Lower leg skin (tissue), 4 donors: ENCODE measurements at regions not wholly inside any gene's neighbourhood (a gene's known extent, or its start where the extent isn't known, plus 50 kb on each side); places are given as distances from the start of the nearest gene placed in this dataset.

Experiments used
- DNase-seq, 2 donors: peaks; one replicate each; pipeline ENCODE4 v3.0.0-alpha.2; 2019; ENCODE audit warnings: low spot score in 2 of 2
- H3K4me3 ChIP-seq: fragments of 200-600 bp; sonication (generic); 2 replicates; pipeline ENCODE4 v1.5.1; 2017; ENCODE audit warnings: mild to moderate bottlenecking, low read depth; ENCODE audit not compliant: poor library complexity, severe bottlenecking
- CTCF ChIP-seq, 3 donors: fragments of 450-650 bp; IDR thresholded peaks; one replicate each; pipeline ENCODE4 v1.5.1; 2016; ENCODE audit warnings: antibody characterized with exemption in 3 of 3, mild to moderate bottlenecking in 3 of 3, moderate library complexity in 2 of 3
- POLR2A ChIP-seq, 2 donors: fragments of 450-650 bp; IDR thresholded peaks; one replicate each; pipeline ENCODE4 v1.6.1; 2016 to 2017; ENCODE audit warnings: antibody characterized with exemption in 2 of 2, mild to moderate bottlenecking in 1 of 2, moderate library complexity in 1 of 2
- WGBS, 2 donors: methylation state at CpG; one replicate each; pipeline ENCODE4 v1.1.5; 2018; 5-methylcytosine and 5-hydroxymethylcytosine counted together
- intact Hi-C: fragments of 100-400 bp; cut with DNase I; formaldehyde crosslinking; loops from one replicate; pipeline ENCODE4 v1.15.0; 2023; ENCODE audit warnings: low total_unique reads

DNA sequence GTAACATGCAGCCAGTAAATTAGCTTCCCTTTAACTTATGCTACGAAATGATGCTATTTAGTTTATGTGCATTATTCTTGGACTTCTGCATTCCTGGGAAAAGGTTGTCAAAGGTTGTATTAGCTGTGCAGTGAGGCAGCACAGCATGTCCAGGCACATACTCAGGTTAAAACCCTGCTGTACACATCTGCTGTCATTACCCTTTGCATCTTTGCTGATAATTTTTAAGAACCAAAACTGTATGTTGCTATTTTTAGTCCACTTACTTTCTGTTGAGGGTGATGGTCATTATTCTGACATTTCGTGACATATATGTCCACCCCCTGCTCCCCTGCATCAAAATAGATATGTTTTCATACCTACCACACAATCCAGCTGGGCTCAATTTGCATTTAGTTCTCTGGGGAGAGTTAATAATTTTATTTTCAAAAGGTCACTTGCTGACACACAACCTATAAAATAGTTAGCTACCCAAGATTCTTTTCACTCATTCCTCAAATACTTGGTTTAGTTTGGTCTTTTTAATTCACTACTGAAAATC, 142.5 kb upstream of the SPACA1 start:
- DNase-seq: no peak
- H3K4me3 ChIP-seq: no peak overlapping the region
- WGBS, 2 donors: 61 to 84% methylated on average over 2 of the region's 2 CpGs
- intact Hi-C loops: no loop called here
- TF ChIP-seq POLR2A (IDR thresholded peaks at IDR 0.05) (no peak), CTCF (IDR thresholded peaks at IDR 0.05) (no peak)

GRCh38 chr6:87904011-87904410, 143.6 kb upstream of the SPACA1 start:
- H3K4me3 ChIP-seq: no peak overlapping the region
- no peak for DNase-seq
- TF ChIP-seq POLR2A (IDR thresholded peaks at IDR 0.05) (no peak), CTCF (IDR thresholded peaks at IDR 0.05) (no peak)
- intact Hi-C loops: no loop called here

- DNase-seq: no peak
- WGBS, 2 donors: 83 to 84% methylated on average over 12 of the region's 12 CpGs
- TF ChIP-seq CTCF (IDR thresholded peaks at IDR 0.05): no peak
- TF ChIP-seq POLR2A (IDR thresholded peaks at IDR 0.05): no peak
- H3K4me3 ChIP-seq: no peak overlapping the region
- intact Hi-C loops: no loop called here
Measured at GRCh38 chr6:87903323-87903722, 144.3 kb upstream of the SPACA1 start.

DNA sequence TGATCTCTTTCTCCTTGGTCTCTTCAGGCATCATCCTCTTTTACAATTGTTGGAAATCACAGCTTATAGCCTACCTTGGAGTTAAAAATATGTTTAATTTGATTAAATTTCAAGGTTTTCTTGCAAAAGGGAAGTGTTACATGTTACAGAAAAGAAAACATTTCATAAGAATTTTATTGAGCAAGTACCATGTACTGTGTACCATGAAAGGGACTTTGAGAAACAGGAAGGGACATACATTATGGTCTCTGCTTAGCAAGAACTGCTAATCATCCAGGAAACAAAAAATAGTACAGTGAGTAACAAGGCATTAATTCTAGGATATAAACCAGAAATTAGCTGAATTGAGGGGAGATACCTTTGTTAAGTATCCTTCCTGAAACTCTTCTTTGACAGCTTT, 145.3 kb upstream of the SPACA1 start:
- intact Hi-C loops: no loop called here
- DNase-seq: no peak
- TF ChIP-seq POLR2A (IDR thresholded peaks at IDR 0.05): no peak
- no peak for TF ChIP-seq CTCF (IDR thresholded peaks at IDR 0.05)
- no peak overlapping the region for H3K4me3 ChIP-seq

- H3K4me3 ChIP-seq: no peak overlapping the region
- no peak for TF ChIP-seq CTCF (IDR thresholded peaks at IDR 0.05)
- no peak for TF ChIP-seq POLR2A (IDR thresholded peaks at IDR 0.05)
- no peak for DNase-seq
- WGBS, 2 donors: 71 to 74% methylated on average over 1 of the region's 1 CpG
- intact Hi-C loops: no loop called here
Measured at GRCh38 chr6:87901613-87902012, 146.0 kb upstream of the SPACA1 start.

DNA sequence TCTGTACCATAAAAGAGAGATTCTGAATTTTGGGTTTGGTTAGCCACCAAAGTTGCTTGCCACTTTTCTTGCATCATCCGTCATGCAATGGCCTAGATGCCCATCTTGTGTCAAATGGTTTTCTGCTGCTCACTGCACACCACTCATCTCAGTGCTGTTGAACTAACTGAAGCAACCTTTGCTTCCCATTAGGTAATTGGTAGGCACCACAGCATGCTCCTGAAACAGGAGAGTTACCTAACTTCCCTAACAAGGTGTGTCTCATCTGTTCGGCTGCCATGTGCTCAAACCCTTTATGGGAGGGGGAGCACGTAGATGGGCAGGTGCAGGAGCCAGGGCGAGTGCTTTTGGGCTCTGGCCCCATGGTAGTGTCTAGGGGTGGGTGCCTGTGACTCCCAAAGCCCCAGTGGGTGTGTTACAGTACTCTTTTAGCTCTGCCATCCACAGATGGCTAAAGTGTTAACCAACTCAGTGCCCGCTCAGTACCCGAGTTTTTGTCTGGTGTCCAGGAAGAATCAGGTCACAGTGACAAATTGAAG, 147.4 kb upstream of the SPACA1 start:
- no peak for DNase-seq
- WGBS, 2 donors: 87 to 90% methylated on average over 6 of the region's 6 CpGs
- intact Hi-C loops: no loop called here
- TF ChIP-seq POLR2A (IDR thresholded peaks at IDR 0.05) (no peak), CTCF (IDR thresholded peaks at IDR 0.05) (no peak)
- H3K4me3 ChIP-seq: no peak overlapping the region
